ENCODE measurements at regions not wholly inside any gene's neighbourhood (a gene's known extent, or its start where the extent isn't known, plus 50 kb on each side); places are given as distances from the start of the nearest gene placed in this dataset.
A peak's percentile ranks its signal among the peaks of the same experiment; 100 is the strongest.

GRCh38 chr12:94889445-94890210, 113.9 kb downstream of the NDUFA12 start:
- no peaks in the 10 kb centered on the region for H3K36me3 ChIP-seq
- H3K27me3 ChIP-seq: no peaks in the 10 kb centered on the region
- no peak overlapping the region for H3K27ac ChIP-seq
- DNase-seq: no peak
- no peaks in the 10 kb centered on the region for H3K9me3 ChIP-seq
- no peak overlapping the region for H3K4me3 ChIP-seq
- TF ChIP-seq, protein P1, sequence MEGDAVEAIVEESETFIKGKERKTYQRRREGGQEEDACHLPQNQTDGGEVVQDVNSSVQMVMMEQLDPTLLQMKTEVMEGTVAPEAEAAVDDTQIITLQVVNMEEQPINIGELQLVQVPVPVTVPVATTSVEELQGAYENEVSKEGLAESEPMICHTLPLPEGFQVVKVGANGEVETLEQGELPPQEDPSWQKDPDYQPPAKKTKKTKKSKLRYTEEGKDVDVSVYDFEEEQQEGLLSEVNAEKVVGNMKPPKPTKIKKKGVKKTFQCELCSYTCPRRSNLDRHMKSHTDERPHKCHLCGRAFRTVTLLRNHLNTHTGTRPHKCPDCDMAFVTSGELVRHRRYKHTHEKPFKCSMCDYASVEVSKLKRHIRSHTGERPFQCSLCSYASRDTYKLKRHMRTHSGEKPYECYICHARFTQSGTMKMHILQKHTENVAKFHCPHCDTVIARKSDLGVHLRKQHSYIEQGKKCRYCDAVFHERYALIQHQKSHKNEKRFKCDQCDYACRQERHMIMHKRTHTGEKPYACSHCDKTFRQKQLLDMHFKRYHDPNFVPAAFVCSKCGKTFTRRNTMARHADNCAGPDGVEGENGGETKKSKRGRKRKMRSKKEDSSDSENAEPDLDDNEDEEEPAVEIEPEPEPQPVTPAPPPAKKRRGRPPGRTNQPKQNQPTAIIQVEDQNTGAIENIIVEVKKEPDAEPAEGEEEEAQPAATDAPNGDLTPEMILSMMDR (IDR thresholded peaks at IDR 0.05): no peak
- intact Hi-C loops (cut with DNase I; ENCODE audit: low total_unique reads): no loop called here
- no peaks in the 10 kb centered on the region for H3K4me1 ChIP-seq

- Histone ChIP-seq H3K27me3 (peaks cover 0 to 5% of the 10 kb centered on the region in 2 donors), H3K4me1 (peaks cover 0 to 4% (median 2%) of the 10 kb centered on the region in 4 donors), H3K27ac (no peak overlapping the region), H3K4me3 (no peak overlapping the region), H3K9me3 (no peaks in the 10 kb centered on the region), H3K36me3 (no peaks in the 10 kb centered on the region)
- TF ChIP-seq, protein P1 (IDR thresholded peaks at IDR 0.05): no peak
- intact Hi-C loops (cut with DNase I; ENCODE audit: low total_unique reads): no loop called here
- no peak for DNase-seq
These were observed 124.0 kb downstream of the NDUFA12 start for GRCh38 chr12:94879542-94879941.

GRCh38 chr12:94875525-94875924, 128.0 kb downstream of the NDUFA12 start:
- intact Hi-C loops (cut with DNase I; ENCODE audit: low total_unique reads): no loop called here
- Histone ChIP-seq H3K27me3 (peaks cover 0 to 42% of the 10 kb centered on the region in 2 donors), H3K9me3 (no peaks in the 10 kb centered on the region), H3K4me1 (peaks cover 0 to 30% (median 16%) of the 10 kb centered on the region in 4 donors), H3K36me3 (no peaks in the 10 kb centered on the region), H3K27ac (no peak overlapping the region), H3K4me3 (no peak overlapping the region)
- DNase-seq: no peak
- TF ChIP-seq, protein P1 (IDR thresholded peaks at IDR 0.05): no peak

- TF ChIP-seq, protein P1 (IDR thresholded peaks at IDR 0.05): no peak
- no peak for DNase-seq
- no peak overlapping the region for H3K27ac ChIP-seq
- no peaks in the 10 kb centered on the region for H3K36me3 ChIP-seq
- intact Hi-C loops (cut with DNase I; ENCODE audit: low total_unique reads): no loop called here
- no peaks in the 10 kb centered on the region for H3K9me3 ChIP-seq
- peak overlapping the region; percentile 48 to 55 for H3K4me3 ChIP-seq
- peaks cover 0 to 42% of the 10 kb centered on the region in 2 donors for H3K27me3 ChIP-seq
- peaks cover 0 to 30% (median 16%) of the 10 kb centered on the region in 4 donors for H3K4me1 ChIP-seq
These were observed 128.8 kb downstream of the NDUFA12 start for GRCh38 chr12:94874518-94875302.

DNA sequence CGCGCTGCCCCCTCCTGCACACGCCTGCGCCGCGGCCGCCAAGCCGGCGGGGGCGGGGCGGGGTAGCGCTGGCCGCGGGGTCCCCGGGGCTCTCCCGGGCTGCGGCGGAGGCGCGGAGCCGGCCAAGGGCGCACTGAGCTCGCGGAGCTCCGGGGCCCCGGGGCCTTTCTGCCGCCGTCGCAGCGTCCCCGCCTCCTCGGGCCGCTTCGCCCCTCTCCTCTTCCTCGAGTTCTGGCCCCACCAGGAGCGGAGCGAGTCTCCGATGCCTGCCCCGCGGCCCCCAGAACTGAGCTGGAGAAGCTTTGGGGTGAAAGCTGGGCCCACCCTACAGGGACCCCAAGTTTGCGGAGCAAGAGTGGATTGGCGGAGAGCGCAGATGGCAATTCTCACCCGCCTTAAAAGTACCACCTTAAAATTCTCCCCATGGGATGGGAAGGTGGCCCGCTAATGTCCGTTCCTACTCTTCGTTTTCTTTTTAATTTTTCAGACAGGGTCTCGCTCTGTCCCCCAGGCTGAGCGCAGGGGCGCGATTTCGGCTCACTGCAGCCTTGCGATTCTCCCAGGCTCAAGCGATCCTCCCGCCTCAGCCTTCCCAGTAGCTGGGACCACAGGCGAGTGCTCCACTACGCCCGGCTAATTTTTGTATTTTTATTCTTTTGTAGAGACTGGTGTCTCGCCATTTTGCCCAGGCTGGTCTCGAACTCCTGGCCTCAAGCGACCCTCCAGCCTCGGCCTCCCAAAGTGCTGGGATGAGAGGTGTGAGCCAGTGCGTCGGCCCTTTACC, 129.6 kb downstream of the NDUFA12 start:
- DNase-seq: no peak
- H3K4me1 ChIP-seq: peaks cover 0 to 30% (median 16%) of the 10 kb centered on the region in 4 donors
- H3K36me3 ChIP-seq: no peaks in the 10 kb centered on the region
- intact Hi-C loops (cut with DNase I; ENCODE audit: low total_unique reads): no loop called here
- TF ChIP-seq, protein P1 (IDR thresholded peaks at IDR 0.05): no peak
- no peaks in the 10 kb centered on the region for H3K9me3 ChIP-seq
- H3K27me3 ChIP-seq: peaks cover 0 to 48% of the 10 kb centered on the region in 2 donors
- H3K4me3 ChIP-seq: peak overlapping the region; percentile 48 to 55
- H3K27ac ChIP-seq: no peak overlapping the region

All from tibial artery (tissue), 4 donors.